Prostate gland (tissue), 2 donors: ENCODE measurements at regions not wholly inside any gene's neighbourhood (a gene's known extent, or its start where the extent isn't known, plus 50 kb on each side); places are given as distances from the start of the nearest gene placed in this dataset.

Source experiments
- POLR2A ChIP-seq: fragments of 450-650 bp; IDR thresholded peaks from one replicate; pipeline ENCODE4 v1.6.1; 2016; ENCODE audit warnings: antibody characterized with exemption, mild to moderate bottlenecking
- TF ChIP-seq, protein P1 (sequence below), 4 experiments: fragments of 200-600 bp in 2 of 4; fragments of 450-650 bp in 2 of 4; sonication (generic) in 2 of 4; IDR thresholded peaks; 1 replicate in 3 of 4; 2 replicates in 1 of 4; pipeline ENCODE4 v1.5.1; 2016 to 2019; ENCODE audit warnings: antibody characterized with exemption in 4 of 4, mild to moderate bottlenecking in 2 of 4, moderate library complexity in 2 of 4

DNA sequence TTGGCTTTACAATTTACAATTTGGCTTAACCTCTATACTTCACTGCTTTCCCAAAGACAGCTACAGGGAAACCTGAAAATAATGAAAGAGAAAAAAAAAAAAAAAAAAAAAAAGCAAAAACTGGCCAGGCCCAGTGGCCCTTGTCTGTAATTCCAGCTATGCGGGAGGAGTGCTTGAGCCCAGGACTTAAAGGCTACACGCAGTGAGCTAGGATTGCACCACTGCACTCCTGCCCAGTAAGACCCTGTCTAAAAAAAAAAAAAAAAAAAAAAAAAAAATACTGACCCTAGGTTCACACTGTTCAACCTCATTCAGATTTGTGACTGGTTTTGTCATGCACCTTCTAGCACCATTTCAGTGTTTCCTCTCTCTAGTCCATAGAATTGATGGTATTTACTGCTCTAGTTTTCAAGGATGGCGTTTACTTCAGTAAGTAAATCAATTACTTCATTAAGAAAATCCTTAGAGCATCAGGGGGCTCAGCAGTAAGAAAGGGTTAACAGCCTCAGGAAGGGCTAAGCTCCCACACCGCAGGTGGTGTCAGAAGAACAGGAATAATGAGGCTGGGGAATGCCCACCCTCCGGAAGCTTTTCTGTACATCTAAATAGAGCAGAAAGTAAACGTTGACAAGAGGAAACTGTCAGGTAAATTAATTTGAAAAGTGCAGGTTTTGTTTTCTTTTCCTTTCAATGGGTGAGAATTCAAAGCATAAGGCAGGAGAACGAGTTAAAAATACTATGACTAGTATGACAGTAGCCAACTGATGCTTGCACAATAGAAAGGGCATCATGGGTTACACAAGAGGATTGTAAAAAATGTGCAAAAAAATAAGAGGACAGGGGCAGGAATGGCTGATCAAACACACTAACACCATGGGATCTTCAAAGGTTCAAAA, 115.0 kb upstream of the MDM1 start:
- no peak for TF ChIP-seq POLR2A
- TF ChIP-seq, protein P1, sequence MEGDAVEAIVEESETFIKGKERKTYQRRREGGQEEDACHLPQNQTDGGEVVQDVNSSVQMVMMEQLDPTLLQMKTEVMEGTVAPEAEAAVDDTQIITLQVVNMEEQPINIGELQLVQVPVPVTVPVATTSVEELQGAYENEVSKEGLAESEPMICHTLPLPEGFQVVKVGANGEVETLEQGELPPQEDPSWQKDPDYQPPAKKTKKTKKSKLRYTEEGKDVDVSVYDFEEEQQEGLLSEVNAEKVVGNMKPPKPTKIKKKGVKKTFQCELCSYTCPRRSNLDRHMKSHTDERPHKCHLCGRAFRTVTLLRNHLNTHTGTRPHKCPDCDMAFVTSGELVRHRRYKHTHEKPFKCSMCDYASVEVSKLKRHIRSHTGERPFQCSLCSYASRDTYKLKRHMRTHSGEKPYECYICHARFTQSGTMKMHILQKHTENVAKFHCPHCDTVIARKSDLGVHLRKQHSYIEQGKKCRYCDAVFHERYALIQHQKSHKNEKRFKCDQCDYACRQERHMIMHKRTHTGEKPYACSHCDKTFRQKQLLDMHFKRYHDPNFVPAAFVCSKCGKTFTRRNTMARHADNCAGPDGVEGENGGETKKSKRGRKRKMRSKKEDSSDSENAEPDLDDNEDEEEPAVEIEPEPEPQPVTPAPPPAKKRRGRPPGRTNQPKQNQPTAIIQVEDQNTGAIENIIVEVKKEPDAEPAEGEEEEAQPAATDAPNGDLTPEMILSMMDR (IDR thresholded peaks at IDR 0.05) = no peak
